AML-193 (cell line): ENCODE measurements at regions not wholly inside any gene's neighbourhood (a gene's known extent, or its start where the extent isn't known, plus 50 kb on each side); places are given as distances from the start of the nearest gene placed in this dataset.

Source experiments
- DNase-seq, 2 experiments: peaks; one replicate each; lab custom pipeline; 2025; lab: John Stamatoyannopoulos, UW

GRCh38 chr3:22113453-22113852, 362.4 kb upstream of the ZNF385D start:
- DNase-seq = no peak

- DNase-seq = no peak
Measured at GRCh38 chr3:22115581-22115980, 364.6 kb upstream of the ZNF385D start.

- DNase-seq = no peak
Measured at GRCh38 chr3:22117091-22117490, 366.1 kb upstream of the ZNF385D start.

- peak; percentile 22 to 42 for DNase-seq
Measured at GRCh38 chr3:22117751-22118346, 366.8 kb upstream of the ZNF385D start.

- no peak for DNase-seq
Measured at GRCh38 chr3:22118542-22118941, 367.5 kb upstream of the ZNF385D start.

- DNase-seq = no peak
Measured at GRCh38 chr3:22121068-22121701, 370.2 kb upstream of the ZNF385D start.

- no peak for DNase-seq
Measured at GRCh38 chr3:22122567-22122966, 371.6 kb upstream of the ZNF385D start.

GRCh38 chr3:22129101-22129500, 378.1 kb upstream of the ZNF385D start:
- DNase-seq = no peak

- no peak for DNase-seq
Measured at GRCh38 chr3:22141769-22142168, 390.8 kb upstream of the ZNF385D start.

- DNase-seq = no peak
Measured at GRCh38 chr3:22147161-22147560, 396.2 kb upstream of the ZNF385D start.

GRCh38 chr3:22156868-22157267, 405.9 kb upstream of the ZNF385D start:
- DNase-seq = no peak

- no peak for DNase-seq
Measured at GRCh38 chr3:22157848-22158247, 406.8 kb upstream of the ZNF385D start.

- no peak for DNase-seq
Measured at GRCh38 chr3:22159004-22159695, 408.1 kb upstream of the ZNF385D start.

- DNase-seq = no peak
Measured at GRCh38 chr3:22161315-22161714, 410.3 kb upstream of the ZNF385D start.

GRCh38 chr3:22170370-22170769, 419.4 kb upstream of the ZNF385D start:
- DNase-seq = no peak

- DNase-seq = no peak
Measured at GRCh38 chr3:22172964-22173363, 422.0 kb upstream of the ZNF385D start.

GRCh38 chr3:22175947-22176346, 424.9 kb upstream of the ZNF385D start:
- DNase-seq = no peak

GRCh38 chr3:22176911-22177310, 425.9 kb upstream of the ZNF385D start:
- no peak for DNase-seq

- no peak for DNase-seq
Measured at GRCh38 chr3:22189616-22190015, 438.6 kb upstream of the ZNF385D start.

- no peak for DNase-seq
Measured at GRCh38 chr3:22199095-22199494, 448.1 kb upstream of the ZNF385D start.

- DNase-seq = no peak
Measured at GRCh38 chr3:22208844-22209243, 457.8 kb upstream of the ZNF385D start.

- DNase-seq = no peak
Measured at GRCh38 chr3:22209578-22209977, 458.6 kb upstream of the ZNF385D start.

GRCh38 chr3:22210693-22211092, 459.7 kb upstream of the ZNF385D start:
- no peak for DNase-seq

GRCh38 chr3:22216601-22217000, 465.6 kb upstream of the ZNF385D start:
- DNase-seq = no peak
